K562 (cell line): ENCODE measurements at regions not wholly inside any gene's neighbourhood (a gene's known extent, or its start where the extent isn't known, plus 50 kb on each side); places are given as distances from the start of the nearest gene placed in this dataset.

ENCODE experiments used
- ATAC-seq: fragments of 200-7000 bp; cut with Tn5 transposase; 3 replicates; pipeline ENCODE4 v1.9.1; 2020; ENCODE audit warnings: moderate library complexity
- BruUV-seq: library from RNA; stranded (reverse); fragments of 400-500 nt; replicated peaks from 2 replicates; lab custom pipeline; 2021; lab: Mats Ljungman, UMichigan
- CTCF ChIA-PET: fragments of 300-600 bp; formaldehyde crosslinking; extraction: SDS; loops from one replicate; lab custom pipeline; 2021; ENCODE audit warnings: low intra/inter-chr PET ratio; lab: Yijun Ruan, JAX
- POLR2A ChIA-PET: fragments of 300-600, 350-650 bp; sonication (Branson Sonifier 250); formaldehyde crosslinking; extraction: SDS; loops from one replicate; lab custom pipeline; 2021; ENCODE audit warnings: antibody characterized with exemption, inconsistent platforms; lab: Yijun Ruan, JAX
- DNase-seq, 4 experiments: peaks; one replicate each; pipeline versions ENCODE4 v3.0.0 to v3.0.0-alpha.2; 2011 to 2018; ENCODE audit warnings: low spot score in 3 of 4, mixed read lengths in 3 of 4; ENCODE audit errors: extremely low read depth in 1 of 4
- FAIRE-seq: peaks from 2 replicates; lab custom pipeline; 2011; peaks lifted over from hg19 to GRCh38; lab: Jason Lieb, UNC
- H2AFZ ChIP-seq: 2 replicates; pipeline ENCODE4 v1.6.0; 2011; ENCODE audit warnings: low read depth, low read length, control low read depth, inconsistent platforms
- H3K27ac ChIP-seq: fragments of 200-600 bp; 3 replicates; pipeline ENCODE4 v1.8.0; 2011; ENCODE audit warnings: low read depth, mild to moderate bottlenecking, control low read depth, inconsistent platforms, low read length, moderate library complexity, mixed read lengths; ENCODE audit errors: extremely low read depth
- H3K27me3 ChIP-seq, 2 experiments: fragments of 300-600 bp in 1 of 2; 2 replicates in 1 of 2; 3 replicates in 1 of 2; pipeline versions ENCODE4 v1.6.0 to v1.8.0; 2011; ENCODE audit warnings: inconsistent platforms in 2 of 2, low read length in 2 of 2, mild to moderate bottlenecking in 1 of 2, mixed read lengths in 1 of 2, moderate library complexity in 1 of 2; ENCODE audit not compliant: control insufficient read depth in 2 of 2, insufficient read depth in 2 of 2
- H3K36me3 ChIP-seq: fragments of 300-600 bp; 3 replicates; pipeline ENCODE4 v1.8.0; 2011; ENCODE audit warnings: mild to moderate bottlenecking, low read length, inconsistent platforms; ENCODE audit not compliant: control insufficient read depth, insufficient read depth
- H3K4me1 ChIP-seq, 2 experiments: fragments of 200-600 bp in 1 of 2; replicated peaks in 1 of 2; 2 replicates in 1 of 2; 3 replicates in 1 of 2; pipeline versions ENCODE4 v1.5.1 to v1.8.0; 2011; ENCODE audit warnings: inconsistent platforms in 2 of 2, low read length in 2 of 2, mild to moderate bottlenecking in 1 of 2, mixed read lengths in 1 of 2, moderate library complexity in 1 of 2; ENCODE audit not compliant: control insufficient read depth in 2 of 2, insufficient read depth in 2 of 2
- H3K4me2 ChIP-seq: 2 replicates; pipeline ENCODE4 v1.6.1; 2011; ENCODE audit warnings: low read length, control low read depth, inconsistent platforms, mixed read lengths; ENCODE audit not compliant: insufficient read depth
- H3K4me3 ChIP-seq: fragments of 200-600 bp; sonication (generic), shearing (Covaris generic); 2 replicates; pipeline ENCODE4 v1.5.1; 2016; ENCODE audit warnings: control low read depth, inconsistent platforms
- H3K79me2 ChIP-seq: fragments of 200-600 bp; 3 replicates; pipeline ENCODE4 v1.8.0; 2011; ENCODE audit warnings: low read length, inconsistent platforms; ENCODE audit not compliant: control insufficient read depth, insufficient read depth
- H3K9ac ChIP-seq, 2 experiments: 2 replicates each; pipeline versions ENCODE4 v1.6.0 to v1.6.1; 2011; ENCODE audit warnings: low read depth in 2 of 2, low read length in 2 of 2, control low read depth in 1 of 2, inconsistent platforms in 1 of 2, mild to moderate bottlenecking in 1 of 2, mixed read lengths in 1 of 2; ENCODE audit not compliant: insufficient read depth in 1 of 2
- H3K9me1 ChIP-seq: one replicate; pipeline ENCODE4 v1.6.0; 2011; ENCODE audit warnings: inconsistent platforms, mild to moderate bottlenecking, low read length, moderate library complexity; ENCODE audit not compliant: control insufficient read depth, insufficient read depth
- H3K9me3 ChIP-seq: replicated peaks from 2 replicates; pipeline ENCODE4 v1.5.1; 2011; ENCODE audit warnings: low read depth, low read length, inconsistent platforms; ENCODE audit not compliant: control insufficient read depth, insufficient read depth
- H4K20me1 ChIP-seq: replicated peaks from 2 replicates; pipeline ENCODE4 v1.6.1; 2011; ENCODE audit warnings: low read length, inconsistent platforms, mixed read lengths; ENCODE audit not compliant: control insufficient read depth, insufficient read depth
- HDAC1 ChIP-seq, 2 experiments: fragments of 450-650 bp; IDR thresholded peaks; 2 replicates each; pipeline ENCODE4 v1.6.1; 2016 to 2017; ENCODE audit warnings: inconsistent platforms in 1 of 2, mild to moderate bottlenecking in 1 of 2, moderate library complexity in 1 of 2
- IRF1 ChIP-seq: sonication (generic); formaldehyde crosslinking; IDR thresholded peaks from 2 replicates; pipeline ENCODE4 v1.8.0; 2022; ENCODE audit warnings: missing genetic modification reagents, mild to moderate bottlenecking, borderline replicate concordance
- IRF2 ChIP-seq: sonication (generic); formaldehyde crosslinking; IDR thresholded peaks from 2 replicates; pipeline ENCODE4 v1.8.1; 2022; ENCODE audit warnings: mild to moderate bottlenecking, missing genetic modification reagents
- MXD1 ChIP-seq: fragments of 250-450 bp; sonication (Bioruptor Pico); IDR thresholded peaks from 2 replicates; pipeline ENCODE4 v1.8.0; 2021; ENCODE audit warnings: borderline replicate concordance, mild to moderate bottlenecking, moderate library complexity; ENCODE audit not compliant: poor library complexity, severe bottlenecking
- NFIC ChIP-seq: fragments of 450-650 bp; IDR thresholded peaks from 2 replicates; pipeline ENCODE4 v1.6.1; 2017; ENCODE audit warnings: mild to moderate bottlenecking, inconsistent platforms
- ZNF644 ChIP-seq: fragments of 200-800 bp; sonication (Bioruptor generic); IDR thresholded peaks from 2 replicates; pipeline ENCODE4 v1.6.1; 2016; ENCODE audit warnings: low read depth, missing genetic modification characterization, missing compliant biosample characterization
- WGBS: fragments of 100-300 bp; shearing (Covaris generic); methylation state at CpG from one replicate; pipeline ENCODE4 v1.1.6; 2016; ENCODE audit warnings: low coverage, mixed read lengths; ENCODE audit not compliant: insufficient coverage; ENCODE audit errors: missing lambda C conversion rate; 5-methylcytosine and 5-hydroxymethylcytosine counted together
- in situ Hi-C: fragments of 300-500 bp; cut with MboI; formaldehyde crosslinking; loops from 4 replicates; pipeline ENCODE4 v1.15.0; 2018; ENCODE audit warnings: inconsistent platforms, mixed read lengths
- intact Hi-C: fragments of 100-400 bp; cut with micrococcal nuclease; formaldehyde crosslinking; loops from 2 replicates; pipeline ENCODE4 v1.14.2; 2022
- TF ChIP-seq, protein P1 (sequence below): sonication (generic); formaldehyde crosslinking; IDR thresholded peaks from 2 replicates; pipeline ENCODE4 v1.9.0; 2022; ENCODE audit warnings: mild to moderate bottlenecking, missing genetic modification reagents
- TF ChIP-seq, protein P2 (sequence below): fragments of 250-450 bp; sonication (Bioruptor Pico); IDR thresholded peaks from 2 replicates; pipeline ENCODE4 v1.8.0; 2022; ENCODE audit warnings: inconsistent platforms, mild to moderate bottlenecking, moderate library complexity, borderline replicate concordance

DNA sequence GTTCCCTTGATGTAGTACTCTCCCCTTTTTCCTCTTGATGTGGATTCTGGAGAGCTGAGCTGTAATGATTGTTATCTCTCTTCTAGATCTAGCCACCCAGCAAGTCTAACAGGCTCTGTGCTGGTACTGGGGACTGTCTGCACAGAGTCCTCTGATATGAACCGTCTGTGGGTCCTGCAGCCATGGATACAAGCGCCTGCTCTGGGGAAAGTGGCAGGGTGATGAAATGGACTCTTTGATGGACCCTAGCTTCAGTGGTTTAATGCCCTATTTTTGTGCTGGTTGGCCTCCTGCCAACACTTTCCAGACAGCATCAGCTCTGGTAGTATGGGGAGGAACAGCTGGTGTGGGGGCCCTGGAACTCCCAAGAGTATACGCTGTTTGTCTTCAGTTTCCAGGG lies 216.3 kb downstream of the ADGRG6 start:
- TF ChIP-seq NFIC (peak; percentile 78), IRF1 (CRISPR knock-in tag) (no peak), IRF2 (CRISPR knock-in tag) (no peak), ZNF644 (tag) (no peak), HDAC1 (IDR thresholded peaks at IDR 0.05) (no peak), MXD1 (no peak)
- TF ChIP-seq, protein P1, sequence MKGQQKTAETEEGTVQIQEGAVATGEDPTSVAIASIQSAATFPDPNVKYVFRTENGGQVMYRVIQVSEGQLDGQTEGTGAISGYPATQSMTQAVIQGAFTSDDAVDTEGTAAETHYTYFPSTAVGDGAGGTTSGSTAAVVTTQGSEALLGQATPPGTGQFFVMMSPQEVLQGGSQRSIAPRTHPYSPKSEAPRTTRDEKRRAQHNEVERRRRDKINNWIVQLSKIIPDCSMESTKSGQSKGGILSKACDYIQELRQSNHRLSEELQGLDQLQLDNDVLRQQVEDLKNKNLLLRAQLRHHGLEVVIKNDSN (CRISPR knock-in tag): no peak
- TF ChIP-seq, protein P2, sequence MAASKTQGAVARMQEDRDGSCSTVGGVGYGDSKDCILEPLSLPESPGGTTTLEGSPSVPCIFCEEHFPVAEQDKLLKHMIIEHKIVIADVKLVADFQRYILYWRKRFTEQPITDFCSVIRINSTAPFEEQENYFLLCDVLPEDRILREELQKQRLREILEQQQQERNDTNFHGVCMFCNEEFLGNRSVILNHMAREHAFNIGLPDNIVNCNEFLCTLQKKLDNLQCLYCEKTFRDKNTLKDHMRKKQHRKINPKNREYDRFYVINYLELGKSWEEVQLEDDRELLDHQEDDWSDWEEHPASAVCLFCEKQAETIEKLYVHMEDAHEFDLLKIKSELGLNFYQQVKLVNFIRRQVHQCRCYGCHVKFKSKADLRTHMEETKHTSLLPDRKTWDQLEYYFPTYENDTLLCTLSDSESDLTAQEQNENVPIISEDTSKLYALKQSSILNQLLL (CRISPR knock-in tag): no peak
- POLR2A ChIA-PET: no interaction called here
- in situ Hi-C loops (no loop called here), intact Hi-C loops (no loop called here)
- no peaks in the 10 kb centered on the region for H3K4me1 ChIP-seq
- FAIRE-seq (no peak), DNase-seq (no peak), ATAC-seq (no peak)
- no peaks in the 10 kb centered on the region for H3K79me2 ChIP-seq
- no peaks in the 10 kb centered on the region for H3K27me3 ChIP-seq
- no peaks in the 10 kb centered on the region for H3K9me3 ChIP-seq
- no peak overlapping the region for H3K27ac ChIP-seq
- no peak overlapping the region for H3K9ac ChIP-seq
- no peak overlapping the region for H3K4me2 ChIP-seq
- no TSS peak for BruUV-seq
- H3K4me3 ChIP-seq: no peak overlapping the region
- no peak overlapping the region for H2AFZ ChIP-seq
- CTCF ChIA-PET: no interaction called here
- no peaks in the 10 kb centered on the region for H3K36me3 ChIP-seq
- no peaks in the 10 kb centered on the region for H4K20me1 ChIP-seq
- no peaks in the 10 kb centered on the region for H3K9me1 ChIP-seq
- 12% methylated on average over 3 of the region's 3 CpGs for WGBS
